Karpas-422 (cell line): ENCODE measurements at regions not wholly inside any gene's neighbourhood (a gene's known extent, or its start where the extent isn't known, plus 50 kb on each side); places are given as distances from the start of the nearest gene placed in this dataset.

Source experiments
- DNase-seq: peaks from one replicate; pipeline ENCODE4 v3.0.0-alpha.2; 2015
- H2AFZ ChIP-seq: fragments of 200-600 bp; sonication (generic); 2 replicates; pipeline ENCODE4 v1.6.1; 2014; ENCODE audit warnings: antibody characterized with exemption, low read length, mixed read lengths
- H3K27ac ChIP-seq: fragments of 200-600 bp; sonication (generic); 2 replicates; pipeline ENCODE4 v1.5.1; 2014; ENCODE audit warnings: mild to moderate bottlenecking, low read length, moderate library complexity
- H3K27me3 ChIP-seq: fragments of 200-600 bp; sonication (generic); 2 replicates; pipeline ENCODE4 v1.6.1; 2014; ENCODE audit warnings: low read length, mixed read lengths
- H3K36me3 ChIP-seq: fragments of 200-600 bp; sonication (generic); 2 replicates; pipeline ENCODE4 v1.6.1; 2014; ENCODE audit warnings: low read length, mixed read lengths; ENCODE audit not compliant: insufficient read depth
- H3K4me1 ChIP-seq: fragments of 200-600 bp; sonication (generic); 2 replicates; pipeline ENCODE4 v1.6.1; 2014; ENCODE audit warnings: mild to moderate bottlenecking, low read length, mixed read lengths
- H3K4me2 ChIP-seq: fragments of 200-600 bp; sonication (generic); 2 replicates; pipeline ENCODE4 v1.6.1; 2014; ENCODE audit warnings: low read length, low read depth, mild to moderate bottlenecking; ENCODE audit not compliant: poor library complexity, severe bottlenecking
- H3K4me3 ChIP-seq: fragments of 200-600 bp; sonication (generic); 2 replicates; pipeline ENCODE4 v1.5.1; 2014; ENCODE audit warnings: mild to moderate bottlenecking, antibody characterized with exemption, low read length, mixed read lengths
- H3K79me2 ChIP-seq: fragments of 200-600 bp; sonication (generic); 2 replicates; pipeline ENCODE4 v1.6.1; 2014; ENCODE audit warnings: mild to moderate bottlenecking, low read length, mixed read lengths
- H3K9ac ChIP-seq: fragments of 200-600 bp; sonication (generic); 2 replicates; pipeline ENCODE4 v1.6.0; 2014; ENCODE audit warnings: low read length
- H3K9me2 ChIP-seq: fragments of 200-600 bp; sonication (generic), shearing (Covaris generic); replicated peaks from 2 replicates; pipeline ENCODE4 v1.6.0; 2014; ENCODE audit warnings: mild to moderate bottlenecking, low read length, moderate library complexity; ENCODE audit not compliant: insufficient read depth
- H3K9me3 ChIP-seq: fragments of 300-700, 200-600 bp; sonication (generic); 2 replicates; pipeline ENCODE4 v1.6.1; 2014; ENCODE audit warnings: low read length, mixed read lengths
- H4K20me1 ChIP-seq: fragments of 200-600 bp; sonication (generic); 2 replicates; pipeline ENCODE4 v1.6.1; 2014; ENCODE audit warnings: mild to moderate bottlenecking, antibody characterized with exemption, low read length, low read depth; ENCODE audit not compliant: insufficient read depth

- H3K27ac ChIP-seq = no peak overlapping the region
- no peaks in the 10 kb centered on the region for H3K27me3 ChIP-seq
- H4K20me1 ChIP-seq = no peaks in the 10 kb centered on the region
- no peak overlapping the region for H3K9ac ChIP-seq
- no peaks in the 10 kb centered on the region for H3K79me2 ChIP-seq
- H3K9me2 ChIP-seq = no peaks in the 10 kb centered on the region
- no peak overlapping the region for H2AFZ ChIP-seq
- H3K4me1 ChIP-seq = no peaks in the 10 kb centered on the region
- no peak overlapping the region for H3K4me3 ChIP-seq
- H3K36me3 ChIP-seq = no peaks in the 10 kb centered on the region
- DNase-seq = no peak
- no peaks in the 10 kb centered on the region for H3K9me3 ChIP-seq
- no peak overlapping the region for H3K4me2 ChIP-seq
Measured at GRCh38 chr5:176711883-176712282, 64.6 kb downstream of the TSPAN17 start.

GRCh38 chr5:176712546-176713304, 65.4 kb downstream of the TSPAN17 start:
- H3K4me1 ChIP-seq = no peaks in the 10 kb centered on the region
- DNase-seq = no peak
- H3K27me3 ChIP-seq = no peaks in the 10 kb centered on the region
- H3K9ac ChIP-seq = no peak overlapping the region
- H3K4me2 ChIP-seq = no peak overlapping the region
- H4K20me1 ChIP-seq = no peaks in the 10 kb centered on the region
- no peak overlapping the region for H3K27ac ChIP-seq
- no peak overlapping the region for H2AFZ ChIP-seq
- no peaks in the 10 kb centered on the region for H3K79me2 ChIP-seq
- H3K9me3 ChIP-seq = no peaks in the 10 kb centered on the region
- no peak overlapping the region for H3K4me3 ChIP-seq
- no peaks in the 10 kb centered on the region for H3K9me2 ChIP-seq
- H3K36me3 ChIP-seq = no peaks in the 10 kb centered on the region

GRCh38 chr5:176713409-176713808, 66.1 kb downstream of the TSPAN17 start:
- H3K9me2 ChIP-seq = no peaks in the 10 kb centered on the region
- H3K4me3 ChIP-seq = no peak overlapping the region
- no peak overlapping the region for H3K27ac ChIP-seq
- no peaks in the 10 kb centered on the region for H3K27me3 ChIP-seq
- no peak for DNase-seq
- H3K4me1 ChIP-seq = no peaks in the 10 kb centered on the region
- no peaks in the 10 kb centered on the region for H3K36me3 ChIP-seq
- no peaks in the 10 kb centered on the region for H4K20me1 ChIP-seq
- no peaks in the 10 kb centered on the region for H3K79me2 ChIP-seq
- no peak overlapping the region for H3K4me2 ChIP-seq
- H3K9ac ChIP-seq = no peak overlapping the region
- H2AFZ ChIP-seq = no peak overlapping the region
- no peaks in the 10 kb centered on the region for H3K9me3 ChIP-seq

- Histone ChIP-seq H4K20me1 (no peaks in the 10 kb centered on the region), H3K4me1 (no peaks in the 10 kb centered on the region), H3K4me2 (no peak overlapping the region), H3K36me3 (no peaks in the 10 kb centered on the region), H3K79me2 (no peaks in the 10 kb centered on the region), H3K27ac (no peak overlapping the region), H3K4me3 (no peak overlapping the region), H3K9ac (no peak overlapping the region), H3K9me3 (no peaks in the 10 kb centered on the region), H2AFZ (no peak overlapping the region), H3K27me3 (no peaks in the 10 kb centered on the region), H3K9me2 (no peaks in the 10 kb centered on the region)
- DNase-seq = no peak
Measured at GRCh38 chr5:176714067-176714466, 66.8 kb downstream of the TSPAN17 start.

DNA sequence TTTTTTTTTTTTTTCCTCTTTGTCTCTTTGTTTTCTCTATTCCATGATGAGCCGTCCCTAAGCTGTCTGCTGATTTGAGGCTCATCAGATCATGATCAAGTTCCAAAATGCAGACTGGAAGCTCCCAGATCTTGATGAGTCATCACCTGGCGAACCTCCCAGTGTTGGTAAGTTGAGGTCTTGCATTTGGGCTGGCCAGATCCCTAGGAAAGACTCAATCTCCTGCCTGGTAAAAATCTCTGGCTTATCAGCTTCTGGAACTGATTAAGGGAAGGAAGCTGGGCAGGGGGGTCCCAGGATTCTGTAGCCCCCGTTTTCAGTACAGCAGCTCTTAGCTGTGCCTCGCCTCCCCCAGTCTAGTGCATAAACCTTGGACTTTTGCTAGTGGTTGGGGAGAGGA, 69.0 kb downstream of the TSPAN17 start:
- no peak overlapping the region for H3K9ac ChIP-seq
- H3K4me1 ChIP-seq = no peaks in the 10 kb centered on the region
- H3K79me2 ChIP-seq = no peaks in the 10 kb centered on the region
- no peak overlapping the region for H3K4me3 ChIP-seq
- H3K27me3 ChIP-seq = no peaks in the 10 kb centered on the region
- no peak overlapping the region for H3K4me2 ChIP-seq
- H3K9me2 ChIP-seq = no peaks in the 10 kb centered on the region
- no peaks in the 10 kb centered on the region for H3K36me3 ChIP-seq
- no peak overlapping the region for H2AFZ ChIP-seq
- no peaks in the 10 kb centered on the region for H3K9me3 ChIP-seq
- H4K20me1 ChIP-seq = no peaks in the 10 kb centered on the region
- no peak for DNase-seq
- H3K27ac ChIP-seq = no peak overlapping the region

- Histone ChIP-seq H3K79me2 (no peaks in the 10 kb centered on the region), H2AFZ (no peak overlapping the region), H3K4me1 (no peaks in the 10 kb centered on the region), H4K20me1 (no peaks in the 10 kb centered on the region), H3K36me3 (no peaks in the 10 kb centered on the region), H3K4me3 (no peak overlapping the region), H3K9me2 (no peaks in the 10 kb centered on the region), H3K27ac (no peak overlapping the region), H3K27me3 (no peaks in the 10 kb centered on the region), H3K9me3 (no peaks in the 10 kb centered on the region), H3K4me2 (no peak overlapping the region), H3K9ac (no peak overlapping the region)
- DNase-seq = no peak
Measured at GRCh38 chr5:176719113-176719739, 71.9 kb downstream of the TSPAN17 start.

GRCh38 chr5:176721509-176721908, 74.2 kb downstream of the TSPAN17 start:
- no peaks in the 10 kb centered on the region for H3K36me3 ChIP-seq
- H4K20me1 ChIP-seq = no peaks in the 10 kb centered on the region
- DNase-seq = no peak
- no peak overlapping the region for H3K4me2 ChIP-seq
- H2AFZ ChIP-seq = no peak overlapping the region
- H3K9me3 ChIP-seq = no peaks in the 10 kb centered on the region
- no peaks in the 10 kb centered on the region for H3K9me2 ChIP-seq
- no peak overlapping the region for H3K4me3 ChIP-seq
- no peaks in the 10 kb centered on the region for H3K4me1 ChIP-seq
- H3K79me2 ChIP-seq = no peaks in the 10 kb centered on the region
- H3K9ac ChIP-seq = no peak overlapping the region
- no peaks in the 10 kb centered on the region for H3K27me3 ChIP-seq
- no peak overlapping the region for H3K27ac ChIP-seq

- Histone ChIP-seq H3K9ac (no peak overlapping the region), H4K20me1 (no peaks in the 10 kb centered on the region; the same call in 1 of the 2 replicates), H3K27me3 (no peaks in the 10 kb centered on the region), H3K9me2 (no peaks in the 10 kb centered on the region), H3K36me3 (no peaks in the 10 kb centered on the region), H3K4me2 (no peak overlapping the region), H3K9me3 (no peaks in the 10 kb centered on the region), H3K4me1 (no peaks in the 10 kb centered on the region), H3K4me3 (no peak overlapping the region), H3K79me2 (no peaks in the 10 kb centered on the region), H3K27ac (no peak overlapping the region), H2AFZ (no peak overlapping the region)
- DNase-seq = no peak
Measured at GRCh38 chr5:176722757-176723156, 75.5 kb downstream of the TSPAN17 start.
